ENCODE measurements at regions not wholly inside any gene's neighbourhood (a gene's known extent, or its start where the extent isn't known, plus 50 kb on each side); places are given as distances from the start of the nearest gene placed in this dataset.

- 90% methylated on average over 8 of the region's 8 CpGs for WGBS
These were observed 95.4 kb upstream of the OTOS start for GRCh38 chr2:240235811-240236210.

GRCh38 chr2:240236217-240237111 is 96.0 kb upstream of the OTOS start:
- Histone ChIP-seq H3K9me3 (no peaks in the 10 kb centered on the region), H3K4me3 (no peak overlapping the region), H3K27ac (replicated peaks in 1 of 4) (no peak overlapping the region), H3K36me3 (no peaks in the 10 kb centered on the region), H3K4me1 (peaks cover 27 to 37% (median 30%) of the 10 kb centered on the region in 4 donors), H3K27me3 (no peaks in the 10 kb centered on the region)
- no peak for TF ChIP-seq CTCF (IDR thresholded peaks at IDR 0.05)
- 62% methylated on average over 12 of the region's 12 CpGs for WGBS
- intact Hi-C loops (cut with DNase I): no loop called here
- no peak for DNase-seq (ENCODE audit: extremely low spot score)

More at GRCh38 chr2:240235811-240236210, 95.4 kb upstream of the OTOS start:
- intact Hi-C loops (cut with DNase I): no loop called here
- Histone ChIP-seq H3K27ac (replicated peaks in 1 of 4) (no peak overlapping the region), H3K4me1 (peaks cover 27 to 37% (median 30%) of the 10 kb centered on the region in 4 donors), H3K9me3 (no peaks in the 10 kb centered on the region), H3K27me3 (no peaks in the 10 kb centered on the region), H3K36me3 (no peaks in the 10 kb centered on the region), H3K4me3 (no peak overlapping the region)
- TF ChIP-seq EP300 (IDR thresholded peaks at IDR 0.05) (no peak), POLR2A (IDR thresholded peaks at IDR 0.05; ENCODE audit: low read depth) (no peak), POLR2AphosphoS5 (IDR thresholded peaks at IDR 0.05) (no peak), CTCF (IDR thresholded peaks at IDR 0.05) (no peak)
- no peak for DNase-seq (ENCODE audit: extremely low spot score)

- Histone ChIP-seq H3K27me3 (no peaks in the 10 kb centered on the region), H3K36me3 (no peaks in the 10 kb centered on the region), H3K4me3 (no peak overlapping the region), H3K27ac (replicated peaks in 1 of 4) (peak overlapping the region in 2 of 4 donors; percentile 6 to 19), H3K4me1 (peaks cover 24 to 35% (median 29%) of the 10 kb centered on the region in 4 donors), H3K9me3 (no peaks in the 10 kb centered on the region)
- 51% methylated on average over 11 of the region's 11 CpGs for WGBS
- TF ChIP-seq POLR2A (IDR thresholded peaks at IDR 0.05; ENCODE audit: low read depth) (no peak), POLR2AphosphoS5 (IDR thresholded peaks at IDR 0.05) (no peak), CTCF (IDR thresholded peaks at IDR 0.05) (no peak), EP300 (IDR thresholded peaks at IDR 0.05) (no peak)
- DNase-seq (ENCODE audit: extremely low spot score): no peak
- intact Hi-C loops (cut with DNase I): no loop called here
These were observed 97.2 kb upstream of the OTOS start for GRCh38 chr2:240237609-240238174.

- H3K4me3 ChIP-seq: no peak overlapping the region
- intact Hi-C loops (cut with DNase I): no loop called here
- no peak for DNase-seq (ENCODE audit: extremely low spot score)
- H3K27ac ChIP-seq (replicated peaks in 1 of 4): no peak overlapping the region
- no peaks in the 10 kb centered on the region for H3K36me3 ChIP-seq
- 85% methylated on average over 1 of the region's 1 CpG for WGBS
- TF ChIP-seq CTCF (IDR thresholded peaks at IDR 0.05) (no peak), POLR2AphosphoS5 (IDR thresholded peaks at IDR 0.05) (no peak), POLR2A (IDR thresholded peaks at IDR 0.05; ENCODE audit: low read depth) (no peak), EP300 (IDR thresholded peaks at IDR 0.05) (no peak)
- no peaks in the 10 kb centered on the region for H3K9me3 ChIP-seq
- peaks cover 19 to 30% (median 26%) of the 10 kb centered on the region in 4 donors for H3K4me1 ChIP-seq
- no peaks in the 10 kb centered on the region for H3K27me3 ChIP-seq
These were observed 97.7 kb upstream of the OTOS start for GRCh38 chr2:240238201-240238600.
